Natural killer cell treated with Interleukin-12 subunit alpha and Interleukin-12 subunit beta and Interleukin-15 and Interleukin-18, amount 100 ng/mL, for 72 hours (primary cell): ENCODE measurements at regions not wholly inside any gene's neighbourhood (a gene's known extent, or its start where the extent isn't known, plus 50 kb on each side); places are given as distances from the start of the nearest gene placed in this dataset.

Experiments
- ATAC-seq, 2 donors: fragments of 150-1000 bp; cut with Tn5 transposase in 1 of 2; sonication (Bioruptor Pico), chemical (Tn5 transposase) in 1 of 2; 2 replicates each; pipeline ENCODE4 v1.10.0; 2021
- DNase-seq: peaks from one replicate; pipeline ENCODE4 v3.0.0; 2022; ENCODE audit warnings: low spot score
- H3K27ac Mint-ChIP-seq, 2 donors: 1 replicate in 1 of 2; 2 replicates in 1 of 2; pipeline ENCODE4 v1.8.0; 2022; ENCODE audit warnings: mixed read lengths in 2 of 2, mild to moderate bottlenecking in 1 of 2, moderate library complexity in 1 of 2
- H3K27me3 Mint-ChIP-seq, 2 donors: 1 replicate in 1 of 2; 2 replicates in 1 of 2; pipeline ENCODE4 v1.8.0; 2022; ENCODE audit warnings: mixed read lengths in 2 of 2
- H3K36me3 Mint-ChIP-seq: one replicate; pipeline ENCODE4 v1.8.0; 2022; ENCODE audit warnings: mixed read lengths
- H3K4me1 Mint-ChIP-seq, 2 donors: 1 replicate in 1 of 2; 2 replicates in 1 of 2; pipeline ENCODE4 v1.8.0; 2022; ENCODE audit warnings: low read depth in 2 of 2, mixed read lengths in 2 of 2, mild to moderate bottlenecking in 1 of 2
- H3K4me3 Mint-ChIP-seq: one replicate; pipeline ENCODE4 v1.8.0; 2022; ENCODE audit warnings: mixed read lengths
- H3K9me3 Mint-ChIP-seq: 2 replicates; pipeline ENCODE4 v1.8.0; 2022; ENCODE audit warnings: mixed read lengths

DNA sequence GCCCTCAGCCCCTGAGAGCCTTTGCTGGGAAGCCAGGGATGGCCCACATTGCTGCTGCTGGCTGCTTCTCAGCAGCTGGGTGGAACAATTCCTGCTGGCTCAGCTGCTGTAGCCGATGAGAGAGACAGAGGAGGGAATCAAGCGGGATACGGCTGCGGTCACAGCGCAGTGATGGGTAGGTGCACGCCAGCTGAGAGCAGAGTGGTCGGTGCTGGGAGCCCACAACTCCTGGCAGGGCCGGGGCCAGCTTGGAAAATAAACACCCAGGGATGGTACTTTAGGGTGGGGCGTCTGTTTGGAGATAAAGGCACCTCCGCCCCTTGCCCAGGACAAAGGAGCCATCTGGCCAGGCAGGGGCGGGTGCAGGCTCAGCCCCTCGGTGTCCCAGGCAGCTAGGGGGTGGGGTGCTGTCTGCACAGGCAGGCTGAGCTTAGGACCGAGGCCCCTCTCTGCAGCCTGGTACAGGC, 480.5 kb downstream of the MIAT start:
- ATAC-seq (no peak), DNase-seq (no peak)
- Mint-ChIP-seq H3K27me3 (peaks cover 20 to 44% of the 10 kb centered on the region in 2 donors), H3K36me3 (no peaks in the 10 kb centered on the region), H3K9me3 (no peaks in the 10 kb centered on the region), H3K27ac (no peak overlapping the region), H3K4me1 (no peaks in the 10 kb centered on the region), H3K4me3 (no peak overlapping the region)

DNA sequence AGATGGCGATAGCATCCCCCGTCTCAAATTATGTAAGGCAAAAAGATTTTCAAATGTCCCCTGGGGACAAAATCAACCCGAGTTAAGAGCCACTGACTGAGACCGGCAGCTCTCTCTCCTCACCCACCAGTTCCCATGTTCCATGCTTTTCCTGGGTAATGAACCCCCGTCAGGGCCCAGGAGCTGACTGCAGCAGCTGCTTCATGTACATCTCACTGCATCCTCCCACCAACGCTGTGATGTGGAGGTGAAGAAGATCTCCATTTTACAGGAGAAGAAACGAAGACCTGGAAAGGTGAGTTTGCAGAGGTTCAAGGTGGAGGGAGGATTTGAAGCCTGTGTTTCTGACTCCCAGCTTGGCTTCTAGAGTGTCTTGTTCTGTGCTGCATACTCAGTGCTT, 481.1 kb downstream of the MIAT start:
- Mint-ChIP-seq H3K4me1 (no peaks in the 10 kb centered on the region), H3K27ac (no peak overlapping the region), H3K4me3 (no peak overlapping the region), H3K9me3 (no peaks in the 10 kb centered on the region), H3K27me3 (peaks cover 20 to 42% of the 10 kb centered on the region in 2 donors), H3K36me3 (no peaks in the 10 kb centered on the region)
- DNase-seq = no peak
- no peak for ATAC-seq

DNA sequence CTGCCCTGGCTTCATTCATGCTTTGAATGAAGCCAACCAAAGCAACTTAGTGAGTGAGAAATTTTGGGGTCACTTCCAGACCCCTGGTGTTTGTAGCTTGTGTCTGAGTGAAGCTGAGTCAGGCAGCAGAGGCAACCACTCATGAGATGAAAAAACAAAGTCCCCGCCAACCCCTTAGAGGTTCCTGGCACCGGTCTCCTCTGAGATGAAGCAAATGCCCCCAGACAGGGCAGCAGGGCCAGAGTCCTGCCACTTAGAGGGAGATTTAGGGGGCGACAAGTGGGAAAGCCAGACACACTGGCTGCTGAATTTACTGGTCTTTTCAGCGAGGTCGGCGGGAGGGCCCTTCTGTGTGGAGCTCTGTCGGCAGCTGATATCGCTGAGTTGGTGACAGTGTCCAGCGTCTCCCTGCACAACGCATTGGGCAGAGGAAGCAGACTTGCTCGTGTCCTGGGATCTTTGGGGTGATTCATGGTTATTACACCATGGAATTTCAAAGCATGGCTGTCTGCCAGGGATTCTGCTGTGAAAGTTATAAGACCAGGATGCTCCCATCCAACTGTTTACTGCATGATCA, 482.6 kb downstream of the MIAT start:
- ATAC-seq (no peak), DNase-seq (no peak)
- Mint-ChIP-seq H3K4me3 (no peak overlapping the region), H3K4me1 (no peaks in the 10 kb centered on the region), H3K9me3 (no peaks in the 10 kb centered on the region), H3K27me3 (peaks cover 13 to 33% of the 10 kb centered on the region in 2 donors), H3K36me3 (no peaks in the 10 kb centered on the region), H3K27ac (no peak overlapping the region)

DNA sequence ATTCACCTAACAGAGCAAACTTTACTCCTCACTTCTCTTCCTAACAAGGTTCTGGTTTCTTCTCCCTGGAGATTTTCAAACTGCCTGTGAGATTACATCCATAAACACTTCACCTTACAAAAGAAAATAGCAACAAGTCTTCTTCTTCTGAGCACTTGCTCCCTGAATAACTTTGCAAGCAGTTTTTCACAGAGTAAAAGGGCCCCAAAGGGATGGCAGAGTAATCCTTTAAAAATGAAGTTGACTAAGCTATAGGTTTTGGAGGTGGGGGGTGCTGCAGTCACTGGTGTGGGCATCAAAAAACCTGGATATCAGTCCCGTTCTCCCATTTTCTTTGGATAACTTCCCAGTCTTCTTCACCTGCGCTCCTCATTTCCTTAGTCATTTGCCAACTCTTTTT, 484.9 kb downstream of the MIAT start:
- H3K4me3 Mint-ChIP-seq = no peak overlapping the region
- ATAC-seq (no peak), DNase-seq (no peak)
- no peaks in the 10 kb centered on the region for H3K4me1 Mint-ChIP-seq
- H3K27me3 Mint-ChIP-seq = peaks cover 8 to 17% of the 10 kb centered on the region in 2 donors
- no peaks in the 10 kb centered on the region for H3K36me3 Mint-ChIP-seq
- no peak overlapping the region for H3K27ac Mint-ChIP-seq
- H3K9me3 Mint-ChIP-seq = no peaks in the 10 kb centered on the region

DNA sequence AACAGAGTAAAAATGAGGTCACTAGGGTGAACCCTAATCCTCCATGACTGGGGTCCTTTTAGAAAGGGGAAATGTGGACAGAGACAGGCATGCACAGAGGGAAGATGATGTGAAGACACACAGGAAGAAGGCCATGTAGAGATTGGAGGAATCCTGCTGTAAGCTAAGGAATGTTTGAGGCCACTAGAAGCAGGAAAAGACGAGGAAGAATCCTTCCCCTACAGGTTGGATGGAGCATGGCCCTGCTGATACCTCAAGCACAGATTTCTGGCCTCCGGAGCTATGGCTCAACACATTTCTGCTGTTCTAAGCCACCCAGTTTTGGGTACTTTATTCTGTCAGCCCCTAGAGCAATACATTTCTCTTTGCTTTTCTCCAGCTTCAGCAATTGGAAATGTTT, 486.9 kb downstream of the MIAT start:
- peaks cover 9 to 28% of the 10 kb centered on the region in 2 donors for H3K27me3 Mint-ChIP-seq

DNA sequence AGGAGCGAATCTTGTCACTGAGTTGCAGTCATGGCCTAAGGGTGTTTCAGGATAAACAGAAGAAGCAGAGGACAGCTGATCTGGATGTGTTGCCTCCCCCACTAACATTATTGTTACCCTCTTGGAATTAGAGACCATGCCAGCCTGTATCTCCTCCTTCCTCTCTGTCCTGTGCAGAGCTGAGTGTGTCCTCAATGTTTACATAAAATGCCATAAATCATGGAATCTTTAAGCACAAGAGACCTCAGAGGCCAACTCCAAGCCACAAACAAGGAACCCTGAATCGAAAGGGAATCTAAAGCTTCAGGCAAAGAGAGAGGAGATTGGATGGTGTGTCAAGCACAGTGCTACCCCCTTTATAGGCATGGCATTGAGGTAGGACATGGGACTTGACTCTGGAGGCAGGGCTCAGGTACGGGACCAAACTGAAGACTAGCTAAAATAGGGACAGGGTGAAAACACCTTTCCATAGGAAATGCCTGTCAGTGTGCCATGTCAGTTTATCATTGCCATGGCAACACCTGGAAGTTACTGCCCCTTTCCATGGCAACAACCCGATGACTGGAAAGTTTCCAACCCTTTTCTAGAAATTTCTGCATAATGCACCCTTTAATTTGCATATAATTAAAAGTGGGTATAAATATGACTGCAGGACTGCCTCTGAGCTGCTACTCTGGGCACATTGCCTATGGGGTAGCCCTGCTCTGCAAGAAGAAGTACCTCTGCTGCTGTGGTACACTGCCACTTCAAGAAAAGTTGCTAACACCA, 489.7 kb downstream of the MIAT start:
- peaks cover 0 to 7% of the 10 kb centered on the region in 2 donors for H3K4me1 Mint-ChIP-seq
- H3K36me3 Mint-ChIP-seq = no peaks in the 10 kb centered on the region
- DNase-seq = no peak
- peaks cover 23 to 36% of the 10 kb centered on the region in 2 donors for H3K27me3 Mint-ChIP-seq
- H3K9me3 Mint-ChIP-seq = no peaks in the 10 kb centered on the region
- no peak for ATAC-seq
- H3K27ac Mint-ChIP-seq = no peak overlapping the region
- H3K4me3 Mint-ChIP-seq = no peak overlapping the region

More for the DNA sequence above, 486.9 kb downstream of the MIAT start:
- DNase-seq (no peak), ATAC-seq (no peak)
- no peaks in the 10 kb centered on the region for H3K36me3 Mint-ChIP-seq
- no peak overlapping the region for H3K27ac Mint-ChIP-seq
- no peaks in the 10 kb centered on the region for H3K9me3 Mint-ChIP-seq
- no peaks in the 10 kb centered on the region for H3K4me1 Mint-ChIP-seq
- H3K4me3 Mint-ChIP-seq = no peak overlapping the region

DNA sequence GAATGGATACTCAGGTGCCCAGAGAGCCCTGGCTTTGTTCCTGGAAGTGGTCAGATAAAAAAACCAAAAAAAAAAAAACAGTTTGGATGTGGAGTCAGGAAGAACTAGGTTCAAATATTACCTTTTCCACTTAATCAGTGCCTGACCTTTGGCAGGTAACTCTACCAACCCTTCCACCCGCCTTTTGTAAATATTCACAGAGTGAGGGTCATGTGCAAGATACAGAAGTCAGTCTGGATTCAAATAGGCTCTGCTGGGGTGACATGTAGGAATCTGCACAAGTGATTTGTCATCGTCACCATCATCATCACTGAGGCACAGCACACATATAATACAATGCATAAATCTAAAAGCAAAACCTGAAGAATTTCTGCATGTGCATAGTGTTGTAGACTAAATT, 490.7 kb downstream of the MIAT start:
- no peak overlapping the region for H3K4me3 Mint-ChIP-seq
- peaks cover 27 to 38% of the 10 kb centered on the region in 2 donors for H3K27me3 Mint-ChIP-seq
- ATAC-seq (no peak), DNase-seq (no peak)
- H3K9me3 Mint-ChIP-seq = no peaks in the 10 kb centered on the region
- no peak overlapping the region for H3K27ac Mint-ChIP-seq
- H3K4me1 Mint-ChIP-seq = peaks cover 0 to 7% of the 10 kb centered on the region in 2 donors
- H3K36me3 Mint-ChIP-seq = no peaks in the 10 kb centered on the region

DNA sequence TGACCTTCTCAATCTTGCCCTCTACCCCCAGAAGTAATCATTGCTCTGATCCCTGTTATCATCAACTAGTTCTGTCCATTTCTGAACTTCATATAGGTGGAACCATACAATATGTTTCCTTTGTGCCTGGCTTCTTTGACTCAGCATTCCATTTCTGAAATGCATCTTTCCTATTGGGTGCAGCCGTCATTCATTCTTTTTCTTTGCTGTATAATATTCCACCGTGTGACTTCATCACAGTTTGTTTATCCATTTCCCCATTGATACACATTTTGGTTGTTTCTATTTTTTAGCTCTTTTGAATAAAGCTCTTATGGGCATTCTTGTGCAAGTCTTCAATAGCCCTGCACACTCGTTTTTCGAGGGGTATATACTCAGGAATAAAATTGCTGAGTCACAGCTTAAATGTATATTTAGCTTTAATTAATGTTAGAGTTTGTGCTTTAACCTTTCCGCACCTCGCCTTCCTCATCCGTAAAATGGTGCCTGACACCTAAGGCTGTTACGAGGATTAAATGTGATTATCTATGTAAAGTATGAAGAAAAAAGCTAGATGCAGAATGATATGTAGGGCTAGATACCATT, 491.6 kb downstream of the MIAT start:
- Mint-ChIP-seq H3K9me3 (no peaks in the 10 kb centered on the region), H3K36me3 (no peaks in the 10 kb centered on the region), H3K27me3 (peaks cover 32 to 43% of the 10 kb centered on the region in 2 donors), H3K27ac (no peak overlapping the region), H3K4me1 (peaks cover 0 to 7% of the 10 kb centered on the region in 2 donors), H3K4me3 (no peak overlapping the region)
- DNase-seq = no peak
- no peak for ATAC-seq

DNA sequence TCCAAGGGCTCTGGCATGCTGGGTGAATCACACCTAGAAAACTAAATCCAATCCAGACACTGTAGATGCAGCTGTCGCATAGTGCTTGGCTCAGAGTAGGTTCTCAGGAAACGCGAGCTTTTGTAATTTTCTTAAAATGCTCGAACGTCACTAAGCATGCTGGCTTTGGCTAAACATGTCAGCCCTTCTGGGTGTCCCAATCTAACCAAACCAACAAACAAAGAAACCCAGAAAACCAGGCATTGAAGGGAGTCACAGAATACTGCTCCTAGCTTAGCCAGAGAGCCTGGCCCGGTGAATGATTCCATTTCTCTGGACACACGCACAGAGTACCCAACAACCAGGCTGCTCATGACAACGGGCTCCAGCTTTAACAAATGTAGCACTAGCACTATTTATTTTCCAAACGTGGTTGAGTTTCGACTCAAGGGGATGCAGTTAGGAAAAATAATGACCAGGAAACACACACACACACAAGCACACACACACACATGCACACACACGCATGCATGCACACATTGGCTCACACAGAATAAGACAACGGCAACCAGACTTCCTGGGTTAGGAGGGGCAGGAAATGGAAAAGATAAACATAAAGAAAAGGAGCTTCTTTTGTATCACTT, 492.6 kb downstream of the MIAT start:
- Mint-ChIP-seq H3K4me3 (no peak overlapping the region), H3K27me3 (peaks cover 32 to 45% of the 10 kb centered on the region in 2 donors), H3K4me1 (peaks cover 0 to 7% of the 10 kb centered on the region in 2 donors), H3K27ac (no peak overlapping the region), H3K9me3 (no peaks in the 10 kb centered on the region), H3K36me3 (no peaks in the 10 kb centered on the region)
- ATAC-seq (no peak), DNase-seq (no peak)

DNA sequence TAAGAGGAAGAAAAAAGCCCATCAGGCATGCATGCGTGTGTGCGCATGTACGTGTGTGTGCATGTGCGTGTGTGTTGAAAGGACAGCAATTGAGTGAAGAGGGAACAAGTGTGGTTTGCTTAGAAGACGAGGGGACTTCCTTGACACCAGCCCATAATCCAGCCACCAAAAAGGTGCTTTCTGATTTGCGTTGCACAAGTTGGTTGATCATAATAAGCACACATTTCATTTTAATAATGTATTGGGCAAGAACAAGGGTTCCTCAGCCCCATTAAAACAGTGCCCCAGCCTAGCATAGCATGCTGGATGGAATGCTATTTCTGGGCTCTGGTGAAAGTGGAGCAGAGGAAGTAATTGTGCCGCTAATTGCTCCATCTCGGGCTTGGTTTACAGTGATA, 493.2 kb downstream of the MIAT start:
- Mint-ChIP-seq H3K4me1 (peaks cover 0 to 7% of the 10 kb centered on the region in 2 donors), H3K27ac (no peak overlapping the region), H3K27me3 (peaks cover 30 to 45% of the 10 kb centered on the region in 2 donors), H3K4me3 (no peak overlapping the region), H3K9me3 (no peaks in the 10 kb centered on the region), H3K36me3 (no peaks in the 10 kb centered on the region)
- ATAC-seq (no peak), DNase-seq (no peak)

DNA sequence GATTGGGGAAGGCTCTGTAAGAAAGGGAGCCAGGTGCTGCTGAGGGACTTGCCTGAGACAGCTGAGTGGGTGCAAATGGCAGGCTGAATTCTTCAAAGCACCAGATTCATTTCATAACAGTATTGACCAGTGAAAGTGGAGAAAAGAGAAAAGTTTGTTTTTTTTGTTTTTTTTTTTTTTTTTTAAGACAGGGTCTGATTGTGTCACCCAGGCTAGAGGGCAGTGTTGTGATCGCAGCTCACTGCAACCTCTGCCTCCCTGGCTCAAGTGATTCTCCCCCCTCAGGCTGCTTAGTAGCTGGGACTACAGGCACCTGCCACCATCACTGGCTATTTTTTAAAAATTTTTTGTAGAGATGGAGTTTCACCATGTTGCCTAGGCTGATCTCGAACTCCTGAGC, 494.0 kb downstream of the MIAT start:
- Mint-ChIP-seq H3K4me3 (no peak overlapping the region), H3K27ac (no peak overlapping the region), H3K36me3 (no peaks in the 10 kb centered on the region), H3K9me3 (no peaks in the 10 kb centered on the region), H3K27me3 (peaks cover 31 to 53% of the 10 kb centered on the region in 2 donors), H3K4me1 (peaks cover 0 to 7% of the 10 kb centered on the region in 2 donors)
- ATAC-seq = no peak
- DNase-seq = no peak

DNA sequence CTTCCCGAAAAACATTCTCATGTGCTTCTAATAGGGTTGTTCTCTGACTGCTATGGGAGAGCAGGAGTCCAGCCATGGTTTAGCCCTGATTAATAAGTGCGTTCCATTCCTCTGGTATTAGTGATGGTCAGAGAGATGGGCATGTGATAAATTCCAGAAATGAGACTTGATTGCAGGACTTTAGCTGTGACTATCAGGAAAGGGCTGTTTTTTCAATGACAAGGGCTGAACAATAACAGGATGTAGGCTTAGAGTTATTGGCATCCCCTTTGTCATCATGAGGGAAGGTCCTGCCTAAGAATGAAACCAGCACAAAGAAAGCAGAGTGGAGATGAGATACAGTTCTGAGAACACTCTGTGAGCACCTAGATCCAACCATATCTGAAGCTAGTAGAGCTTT, 494.6 kb downstream of the MIAT start:
- no peak for DNase-seq
- Mint-ChIP-seq H3K4me3 (no peak overlapping the region), H3K4me1 (peaks cover 0 to 7% of the 10 kb centered on the region in 2 donors), H3K27ac (no peak overlapping the region), H3K9me3 (no peaks in the 10 kb centered on the region), H3K27me3 (peaks cover 33 to 59% of the 10 kb centered on the region in 2 donors), H3K36me3 (no peaks in the 10 kb centered on the region)
- ATAC-seq = no peak

DNA sequence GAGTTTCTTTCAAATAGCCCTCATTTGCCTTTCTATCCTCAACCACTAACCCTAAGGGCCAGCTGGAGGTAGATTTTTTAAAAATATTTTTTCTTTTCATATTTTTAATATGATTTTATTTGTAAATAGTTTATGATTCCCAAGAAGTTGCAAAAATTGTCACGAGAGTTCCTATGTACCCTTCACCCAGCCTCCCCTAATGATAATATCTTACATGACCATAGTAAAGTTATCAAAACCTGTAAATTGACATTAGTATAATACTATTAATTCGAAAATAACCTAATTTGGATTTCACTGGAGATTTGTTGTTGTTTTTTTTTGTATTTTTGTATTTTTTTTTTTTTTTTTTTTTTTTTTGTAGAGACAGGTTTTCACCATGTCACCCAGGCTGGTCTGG, 495.5 kb downstream of the MIAT start:
- DNase-seq (no peak), ATAC-seq (no peak)
- H3K4me1 Mint-ChIP-seq = peaks cover 0 to 7% of the 10 kb centered on the region in 2 donors
- no peak overlapping the region for H3K27ac Mint-ChIP-seq
- no peaks in the 10 kb centered on the region for H3K9me3 Mint-ChIP-seq
- no peak overlapping the region for H3K4me3 Mint-ChIP-seq
- peaks cover 37 to 62% of the 10 kb centered on the region in 2 donors for H3K27me3 Mint-ChIP-seq
- no peaks in the 10 kb centered on the region for H3K36me3 Mint-ChIP-seq

DNA sequence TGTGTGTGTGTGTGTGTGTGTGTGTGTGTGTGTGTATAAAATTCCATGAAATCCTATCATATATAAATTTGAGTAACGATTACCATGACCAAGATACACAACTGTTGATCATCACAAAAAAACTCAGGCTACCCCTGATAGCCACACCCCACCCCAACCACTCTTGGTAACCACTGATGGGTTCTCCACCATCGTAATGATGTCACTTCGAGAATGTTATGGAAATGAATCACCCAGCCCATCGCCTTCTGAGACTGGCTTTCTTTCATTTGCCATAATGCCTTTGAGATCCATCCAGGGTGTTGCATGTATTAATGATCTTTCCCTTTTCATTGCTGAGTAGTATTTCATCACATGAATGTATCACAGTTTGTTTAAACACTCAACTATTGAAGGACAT, 496.0 kb downstream of the MIAT start:
- H3K36me3 Mint-ChIP-seq = no peaks in the 10 kb centered on the region
- H3K27me3 Mint-ChIP-seq = peaks cover 39 to 65% of the 10 kb centered on the region in 2 donors
- DNase-seq = no peak
- peaks cover 0 to 7% of the 10 kb centered on the region in 2 donors for H3K4me1 Mint-ChIP-seq
- no peaks in the 10 kb centered on the region for H3K9me3 Mint-ChIP-seq
- H3K27ac Mint-ChIP-seq = no peak overlapping the region
- no peak overlapping the region for H3K4me3 Mint-ChIP-seq
- ATAC-seq = no peak
